Endodermal cell (in vitro differentiated cells): ENCODE measurements at regions not wholly inside any gene's neighbourhood (a gene's known extent, or its start where the extent isn't known, plus 50 kb on each side); places are given as distances from the start of the nearest gene placed in this dataset.

Source experiments
- DNase-seq: peaks from one replicate; pipeline ENCODE4 v3.0.0-alpha.2; 2017
- H3K27ac ChIP-seq: 2 replicates; pipeline ENCODE4 v1.5.1; 2013; ENCODE audit warnings: mild to moderate bottlenecking, low read depth, low read length, moderate library complexity
- H3K27me3 ChIP-seq: 2 replicates; pipeline ENCODE4 v1.6.1; 2013; ENCODE audit warnings: mild to moderate bottlenecking, low read length, moderate library complexity; ENCODE audit not compliant: insufficient read depth, control insufficient read depth, poor library complexity, severe bottlenecking
- H3K36me3 ChIP-seq: 2 replicates; pipeline ENCODE4 v1.7.0; 2013; ENCODE audit warnings: mild to moderate bottlenecking, low read length, moderate library complexity; ENCODE audit not compliant: control insufficient read depth, insufficient read depth
- H3K4me1 ChIP-seq: one replicate; pipeline ENCODE4 v1.7.0; 2013; ENCODE audit warnings: low read length; ENCODE audit not compliant: control insufficient read depth, insufficient read depth
- H3K4me3 ChIP-seq: 2 replicates; pipeline ENCODE4 v1.5.1; 2013; ENCODE audit warnings: mild to moderate bottlenecking, low read length, moderate library complexity
- H3K9ac ChIP-seq: 2 replicates; pipeline ENCODE4 v1.6.1; 2013; ENCODE audit warnings: mild to moderate bottlenecking, low read length, moderate library complexity; ENCODE audit not compliant: poor library complexity, severe bottlenecking; ENCODE audit errors: extremely low read depth
- H3K9me3 ChIP-seq: 2 replicates; pipeline ENCODE4 v1.6.1; 2013; ENCODE audit warnings: mild to moderate bottlenecking, low read length, moderate library complexity; ENCODE audit not compliant: control insufficient read depth
- H3K27ac Mint-ChIP-seq: 2 replicates; pipeline ENCODE4 v1.8.0; 2020; ENCODE audit warnings: mixed read lengths
- H3K27me3 Mint-ChIP-seq: 2 replicates; pipeline ENCODE4 v1.8.0; 2021; ENCODE audit warnings: mild to moderate bottlenecking, mixed read lengths; ENCODE audit not compliant: insufficient read depth
- H3K36me3 Mint-ChIP-seq: 2 replicates; pipeline ENCODE4 v1.8.0; 2020; ENCODE audit warnings: low read depth, mixed read lengths
- H3K4me1 Mint-ChIP-seq: 2 replicates; pipeline ENCODE4 v1.8.0; 2020; ENCODE audit warnings: mixed read lengths
- H3K4me3 Mint-ChIP-seq: 2 replicates; pipeline ENCODE4 v1.8.0; 2020; ENCODE audit warnings: mild to moderate bottlenecking, moderate library complexity, mixed read lengths
- H3K9me3 Mint-ChIP-seq: 2 replicates; pipeline ENCODE4 v1.8.0; 2020; ENCODE audit warnings: mild to moderate bottlenecking, mixed read lengths
- CTCF ChIP-seq: fragments of 200-600 bp; sonication (generic); conservative IDR thresholded peaks from 2 replicates; pipeline ENCODE4 v1.5.0; 2021; ENCODE audit warnings: antibody characterized with exemption, mild to moderate bottlenecking
- WGBS, 2 experiments: methylation state at CpG; one replicate each; pipeline versions ENCODE4 v1.1.5 to v1.1.7; 2013; ENCODE audit warnings: missing lambda C conversion rate in 2 of 2, mixed read lengths in 1 of 2; ENCODE audit not compliant: insufficient coverage in 1 of 2, insufficient read length in 1 of 2; 5-methylcytosine and 5-hydroxymethylcytosine counted together

GRCh38 chr6:121998631-121999030, 400.8 kb upstream of the HSF2 start:
- peaks cover 4% of the 10 kb centered on the region for H3K9me3 Mint-ChIP-seq
- no peak overlapping the region for H3K27ac Mint-ChIP-seq
- WGBS, 2 experiments, result 50% methylated on average over 2 of the region's 2 CpGs; no CpG with 5 or more reads in 1 of the 2 experiments

DNA sequence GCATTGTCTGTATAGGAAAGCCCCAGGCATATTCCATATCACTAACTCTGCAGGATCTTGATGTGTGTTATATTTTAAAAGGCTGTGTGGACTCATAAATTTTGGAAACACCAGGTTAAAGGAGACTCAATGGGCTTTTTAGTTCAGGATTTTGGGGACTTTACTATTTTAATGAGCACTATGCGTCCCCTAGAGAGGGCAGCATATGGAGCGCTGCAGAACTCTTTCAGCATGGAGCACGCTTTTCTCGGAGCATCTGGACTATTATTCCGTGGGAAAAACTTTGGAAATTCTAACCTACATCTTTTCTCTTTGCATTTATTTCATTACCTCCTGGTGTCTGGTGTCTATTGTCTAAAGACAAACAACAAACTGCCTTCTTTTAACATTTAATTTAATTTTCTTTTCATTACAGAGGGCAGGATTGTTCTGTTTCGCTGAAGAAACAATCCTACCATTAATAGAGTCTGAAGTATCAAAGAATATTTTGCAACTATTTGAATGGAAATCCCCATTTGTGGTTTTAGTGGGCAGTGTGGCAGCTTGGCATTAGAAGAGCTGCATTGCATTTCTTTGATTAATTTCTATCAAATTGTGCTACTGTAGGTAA, 399.9 kb upstream of the HSF2 start:
- H3K4me3 ChIP-seq, result no peak overlapping the region
- no peak overlapping the region for H3K9ac ChIP-seq
- no peaks in the 10 kb centered on the region for H3K36me3 ChIP-seq
- no peak for TF ChIP-seq CTCF
- no peak for DNase-seq
- peaks cover 4% of the 10 kb centered on the region for H3K9me3 Mint-ChIP-seq
- peaks cover 2% of the 10 kb centered on the region for H3K36me3 Mint-ChIP-seq
- 90 to 92% methylated on average over 5 to 6 of the region's 6 CpGs for WGBS, 2 experiments
- no peak overlapping the region for H3K27ac Mint-ChIP-seq
- H3K27ac ChIP-seq, result no peak overlapping the region
- H3K27me3 Mint-ChIP-seq, result no peaks in the 10 kb centered on the region
- no peak overlapping the region for H3K4me3 Mint-ChIP-seq
- H3K9me3 ChIP-seq, result no peaks in the 10 kb centered on the region
- H3K4me1 ChIP-seq, result no peaks in the 10 kb centered on the region
- H3K27me3 ChIP-seq, result no peaks in the 10 kb centered on the region
- H3K4me1 Mint-ChIP-seq, result peaks cover 4% of the 10 kb centered on the region

More at GRCh38 chr6:121998631-121999030, 400.8 kb upstream of the HSF2 start:
- H3K4me3 ChIP-seq, result no peak overlapping the region
- no peaks in the 10 kb centered on the region for H3K4me1 ChIP-seq
- Mint-ChIP-seq H3K36me3 (no peaks in the 10 kb centered on the region), H3K4me1 (peaks cover 4% of the 10 kb centered on the region), H3K4me3 (no peak overlapping the region), H3K27me3 (no peaks in the 10 kb centered on the region)
- H3K36me3 ChIP-seq, result no peaks in the 10 kb centered on the region
- peaks cover 5% of the 10 kb centered on the region for H3K9me3 ChIP-seq
- no peak for DNase-seq
- no peak overlapping the region for H3K9ac ChIP-seq
- TF ChIP-seq CTCF, result no peak
- peak overlapping the region; percentile 24 for H3K27ac ChIP-seq
- no peaks in the 10 kb centered on the region for H3K27me3 ChIP-seq

DNA sequence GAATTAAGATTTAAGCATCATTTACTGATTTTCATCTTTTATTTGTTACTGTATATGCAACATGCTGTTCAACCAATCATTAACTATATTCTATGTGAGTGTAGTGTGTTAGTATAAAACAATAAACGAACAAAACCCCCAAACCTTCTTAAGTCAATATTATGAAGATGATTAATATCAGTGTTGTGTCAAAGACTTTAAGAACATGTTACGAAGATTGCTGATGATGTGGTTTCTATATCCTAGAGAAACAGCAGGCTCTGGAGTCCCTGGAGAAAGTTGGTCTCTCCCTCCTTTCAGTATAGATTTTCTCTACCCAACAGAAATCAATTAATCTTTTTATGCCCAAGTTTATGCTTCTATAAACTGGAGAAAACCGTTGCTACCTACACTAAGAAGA, 393.8 kb upstream of the HSF2 start:
- peaks cover 2% of the 10 kb centered on the region for H3K36me3 Mint-ChIP-seq
- peaks cover 15% of the 10 kb centered on the region for H3K4me1 ChIP-seq
- no peak for DNase-seq
- 94% methylated on average over 2 of the region's 3 CpGs; no CpG with 5 or more reads in 1 of the 2 experiments for WGBS, 2 experiments
- no peak overlapping the region for H3K27ac ChIP-seq
- no peaks in the 10 kb centered on the region for H3K9me3 ChIP-seq
- H3K9me3 Mint-ChIP-seq, result no peaks in the 10 kb centered on the region
- no peaks in the 10 kb centered on the region for H3K36me3 ChIP-seq
- H3K27me3 Mint-ChIP-seq, result no peaks in the 10 kb centered on the region
- no peaks in the 10 kb centered on the region for H3K27me3 ChIP-seq
- no peak overlapping the region for H3K4me3 Mint-ChIP-seq
- H3K9ac ChIP-seq, result no peak overlapping the region
- TF ChIP-seq CTCF, result no peak
- no peak overlapping the region for H3K4me3 ChIP-seq
- peak overlapping the region; percentile 54 for H3K27ac Mint-ChIP-seq
- H3K4me1 Mint-ChIP-seq, result peaks cover 41% of the 10 kb centered on the region
